ENCODE measurements at regions not wholly inside any gene's neighbourhood (a gene's known extent, or its start where the extent isn't known, plus 50 kb on each side); places are given as distances from the start of the nearest gene placed in this dataset.

DNA sequence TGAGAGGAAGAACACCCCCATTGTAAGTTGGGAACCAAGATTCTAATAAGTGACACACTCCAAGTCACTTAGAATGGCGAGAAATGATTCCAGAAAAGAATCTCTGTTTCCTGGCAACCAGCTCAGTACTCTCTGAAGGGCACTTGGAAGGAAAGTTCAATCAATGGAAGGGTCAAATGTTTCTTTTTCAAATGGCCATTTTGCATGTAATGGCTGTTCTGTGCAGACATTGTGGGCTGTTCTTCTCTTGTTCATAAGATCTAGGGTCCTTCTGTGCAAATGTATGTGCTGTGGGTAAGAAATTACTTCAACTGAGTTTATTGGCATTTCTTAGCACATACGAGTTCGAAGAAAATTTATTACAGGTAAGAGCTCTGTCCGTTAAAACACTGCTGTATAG lies 145.3 kb downstream of the EVX1 start (continued):
- TF ChIP-seq, protein P1, sequence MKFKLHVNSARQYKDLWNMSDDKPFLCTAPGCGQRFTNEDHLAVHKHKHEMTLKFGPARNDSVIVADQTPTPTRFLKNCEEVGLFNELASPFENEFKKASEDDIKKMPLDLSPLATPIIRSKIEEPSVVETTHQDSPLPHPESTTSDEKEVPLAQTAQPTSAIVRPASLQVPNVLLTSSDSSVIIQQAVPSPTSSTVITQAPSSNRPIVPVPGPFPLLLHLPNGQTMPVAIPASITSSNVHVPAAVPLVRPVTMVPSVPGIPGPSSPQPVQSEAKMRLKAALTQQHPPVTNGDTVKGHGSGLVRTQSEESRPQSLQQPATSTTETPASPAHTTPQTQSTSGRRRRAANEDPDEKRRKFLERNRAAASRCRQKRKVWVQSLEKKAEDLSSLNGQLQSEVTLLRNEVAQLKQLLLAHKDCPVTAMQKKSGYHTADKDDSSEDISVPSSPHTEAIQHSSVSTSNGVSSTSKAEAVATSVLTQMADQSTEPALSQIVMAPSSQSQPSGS (CRISPR knock-in tag; IDR thresholded peaks at IDR 0.05; ENCODE audit: borderline replicate concordance, low read depth), result no peak
- no peak for TF ChIP-seq EMX1 (CRISPR knock-in tag; IDR thresholded peaks at IDR 0.05)
- no peak for TF ChIP-seq TCF7 (CRISPR knock-in tag; IDR thresholded peaks at IDR 0.05; ENCODE audit: low read depth)
- no peak for TF ChIP-seq KAT7 (CRISPR knock-in tag; IDR thresholded peaks at IDR 0.05; ENCODE audit: borderline replicate concordance)
- TF ChIP-seq MXD4 (CRISPR knock-in tag; IDR thresholded peaks at IDR 0.05; ENCODE audit: borderline replicate concordance), result no peak
- TF ChIP-seq, protein P2, sequence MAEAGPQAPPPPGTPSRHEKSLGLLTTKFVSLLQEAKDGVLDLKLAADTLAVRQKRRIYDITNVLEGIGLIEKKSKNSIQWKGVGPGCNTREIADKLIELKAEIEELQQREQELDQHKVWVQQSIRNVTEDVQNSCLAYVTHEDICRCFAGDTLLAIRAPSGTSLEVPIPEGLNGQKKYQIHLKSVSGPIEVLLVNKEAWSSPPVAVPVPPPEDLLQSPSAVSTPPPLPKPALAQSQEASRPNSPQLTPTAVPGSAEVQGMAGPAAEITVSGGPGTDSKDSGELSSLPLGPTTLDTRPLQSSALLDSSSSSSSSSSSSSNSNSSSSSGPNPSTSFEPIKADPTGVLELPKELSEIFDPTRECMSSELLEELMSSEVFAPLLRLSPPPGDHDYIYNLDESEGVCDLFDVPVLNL (CRISPR knock-in tag; IDR thresholded peaks at IDR 0.05; ENCODE audit: borderline replicate concordance, low read depth), result no peak
- TF ChIP-seq, protein P3, sequence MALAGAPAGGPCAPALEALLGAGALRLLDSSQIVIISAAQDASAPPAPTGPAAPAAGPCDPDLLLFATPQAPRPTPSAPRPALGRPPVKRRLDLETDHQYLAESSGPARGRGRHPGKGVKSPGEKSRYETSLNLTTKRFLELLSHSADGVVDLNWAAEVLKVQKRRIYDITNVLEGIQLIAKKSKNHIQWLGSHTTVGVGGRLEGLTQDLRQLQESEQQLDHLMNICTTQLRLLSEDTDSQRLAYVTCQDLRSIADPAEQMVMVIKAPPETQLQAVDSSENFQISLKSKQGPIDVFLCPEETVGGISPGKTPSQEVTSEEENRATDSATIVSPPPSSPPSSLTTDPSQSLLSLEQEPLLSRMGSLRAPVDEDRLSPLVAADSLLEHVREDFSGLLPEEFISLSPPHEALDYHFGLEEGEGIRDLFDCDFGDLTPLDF (CRISPR knock-in tag; IDR thresholded peaks at IDR 0.05), result no peak

DNA sequence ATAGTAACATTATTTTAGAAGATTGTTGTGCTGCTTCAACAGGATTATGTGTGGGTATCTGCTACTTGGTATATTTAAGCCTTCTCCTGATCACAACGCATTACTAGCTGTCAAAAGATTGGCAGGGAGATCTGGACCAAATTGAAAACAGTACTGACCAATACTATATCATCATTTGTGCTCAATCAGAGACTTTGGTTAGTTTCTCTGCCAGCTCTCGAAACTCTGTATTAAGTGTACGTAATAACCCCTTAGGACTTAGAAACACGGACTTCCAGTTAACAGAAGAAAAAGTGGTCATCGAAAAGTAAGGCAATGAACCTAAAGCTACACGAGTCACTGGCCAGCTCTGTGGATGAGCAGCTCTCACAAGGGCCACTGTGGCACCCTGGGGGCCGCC lies 146.0 kb downstream of the EVX1 start:
- DNase-seq (ENCODE audit: low spot score) (no peak), ATAC-seq (no peak)
- Mint-ChIP-seq H3K4me3 (no peak overlapping the region), H3K4me1 (0 out of 2 replicates have a peak, but pooled peaks cover 3% of the 10 kb centered on the region), H3K27ac (no peak overlapping the region), H3K36me3 (no peaks in the 10 kb centered on the region), H3K27me3 (ENCODE audit: low read depth) (no peaks in the 10 kb centered on the region), H3K9me3 (no peaks in the 10 kb centered on the region)
- CTCF ChIA-PET, result interaction anchor here (0.5 kb wide), 1 partner anchor 90 kb away, joined by 4 read pairs; no protein-coding TSS in a partner anchor
- POLR2A ChIA-PET, result no interaction called here
- TF ChIP-seq, protein P4, sequence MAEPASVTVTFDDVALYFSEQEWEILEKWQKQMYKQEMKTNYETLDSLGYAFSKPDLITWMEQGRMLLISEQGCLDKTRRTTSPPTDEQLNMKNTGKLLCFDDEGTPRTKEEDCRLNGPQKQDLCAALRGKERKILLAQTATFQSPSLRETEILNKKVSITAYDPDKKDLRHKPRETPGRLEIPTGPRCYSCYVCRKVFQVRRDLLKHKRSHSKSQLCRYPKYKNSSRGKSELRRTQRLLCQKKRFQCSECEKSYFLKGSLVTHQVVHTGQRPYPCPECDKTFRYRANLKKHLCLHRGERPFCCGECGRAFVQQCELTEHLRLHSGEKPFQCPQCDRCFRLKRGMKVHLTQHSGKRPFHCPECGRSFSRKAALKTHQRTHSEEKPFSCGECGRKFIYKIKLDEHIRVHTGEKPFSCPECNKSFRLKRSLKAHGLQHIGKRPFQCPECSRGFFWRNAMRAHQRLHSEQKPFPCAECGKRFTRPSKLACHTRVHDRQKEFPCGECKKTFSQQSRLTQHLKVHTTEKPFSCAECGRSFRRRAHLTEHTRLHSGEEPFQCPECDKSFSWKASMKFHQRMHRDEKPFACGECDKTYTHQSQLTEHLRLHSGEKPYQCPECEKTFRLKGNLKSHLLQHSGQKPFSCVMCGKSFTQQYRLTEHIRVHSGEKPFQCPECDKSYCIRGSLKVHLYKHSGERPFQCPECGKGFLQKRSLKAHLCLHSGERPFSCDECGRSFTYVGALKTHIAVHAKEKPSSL (CRISPR knock-in tag; conservative IDR thresholded peaks at IDR 0.05), result no peak
- TF ChIP-seq, protein P5, sequence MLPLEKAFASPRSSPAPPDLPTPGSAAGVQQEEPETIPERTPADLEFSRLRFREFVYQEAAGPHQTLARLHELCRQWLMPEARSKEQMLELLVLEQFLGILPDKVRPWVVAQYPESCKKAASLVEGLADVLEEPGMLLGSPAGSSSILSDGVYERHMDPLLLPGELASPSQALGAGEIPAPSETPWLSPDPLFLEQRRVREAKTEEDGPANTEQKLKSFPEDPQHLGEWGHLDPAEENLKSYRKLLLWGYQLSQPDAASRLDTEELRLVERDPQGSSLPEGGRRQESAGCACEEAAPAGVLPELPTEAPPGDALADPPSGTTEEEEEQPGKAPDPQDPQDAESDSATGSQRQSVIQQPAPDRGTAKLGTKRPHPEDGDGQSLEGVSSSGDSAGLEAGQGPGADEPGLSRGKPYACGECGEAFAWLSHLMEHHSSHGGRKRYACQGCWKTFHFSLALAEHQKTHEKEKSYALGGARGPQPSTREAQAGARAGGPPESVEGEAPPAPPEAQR (CRISPR knock-in tag; IDR thresholded peaks at IDR 0.05), result no peak

DNA sequence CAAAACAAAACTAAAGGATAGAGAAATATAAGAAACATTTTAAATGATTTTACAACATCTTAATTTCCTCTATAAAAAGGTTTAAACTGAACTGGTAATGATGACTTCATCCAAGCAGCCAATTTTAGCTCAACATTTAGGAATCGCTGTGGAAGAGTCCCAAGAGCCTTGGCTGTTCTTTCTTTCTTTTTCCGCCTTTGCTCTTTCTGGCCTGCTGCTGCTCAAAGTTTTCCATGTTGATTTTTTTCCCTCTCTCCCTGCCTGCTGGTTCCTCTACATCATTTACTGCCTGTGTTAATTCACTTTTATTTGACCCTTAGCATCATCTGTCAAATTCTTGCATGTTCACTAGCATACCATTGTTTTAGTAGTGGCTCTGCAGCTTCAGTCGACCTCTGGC lies 146.9 kb downstream of the EVX1 start:
- no peak for DNase-seq (ENCODE audit: low spot score)
- ChIA-PET CTCF (interaction anchor here (0.5 to 1.4 kb wide), 2 partner anchors 12 to 91 kb away, joined by 3 to 4 read pairs; no protein-coding TSS in a partner anchor), POLR2A (no interaction called here)
- Mint-ChIP-seq H3K4me1 (0 out of 2 replicates have a peak, but pooled peaks cover 3% of the 10 kb centered on the region), H3K27ac (no peak overlapping the region), H3K9me3 (no peaks in the 10 kb centered on the region), H3K36me3 (no peaks in the 10 kb centered on the region), H3K27me3 (ENCODE audit: low read depth) (no peaks in the 10 kb centered on the region; the same call in 1 of the 2 replicates), H3K4me3 (no peak overlapping the region)
- ATAC-seq, result no peak
- TF ChIP-seq TEAD4 (CRISPR knock-in tag; IDR thresholded peaks at IDR 0.05), result no peak
- no peak for TF ChIP-seq ZNF263 (CRISPR knock-in tag; IDR thresholded peaks at IDR 0.05; ENCODE audit: low read depth)

DNA sequence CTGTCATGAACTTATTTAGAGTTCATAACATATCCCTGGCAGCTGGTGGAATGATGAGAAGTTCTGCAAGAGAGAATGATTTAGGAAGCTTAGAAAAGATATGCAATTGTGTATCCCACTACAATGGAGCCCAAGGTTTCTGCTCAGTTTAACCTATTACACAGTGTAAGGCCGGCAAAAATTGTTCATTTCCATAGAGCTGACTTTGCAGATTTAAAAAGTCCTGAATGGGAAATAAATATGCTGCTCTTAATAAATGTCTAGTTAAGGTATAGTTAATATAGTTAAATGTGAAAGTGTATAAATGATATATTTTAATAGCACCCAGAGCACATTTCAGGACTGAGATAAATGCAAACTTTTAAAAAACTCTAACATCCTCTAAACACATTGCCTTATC lies 149.9 kb downstream of the EVX1 start:
- ChIA-PET POLR2A (interaction anchor here (0.8 kb wide), 1 partner anchor 15 kb away, joined by 3 read pairs; no protein-coding TSS in a partner anchor), CTCF (interaction anchor here (1.5 to 1.6 kb wide), 2 partner anchors 15 to 213 kb away, joined by 3 to 4 read pairs; no protein-coding TSS in a partner anchor)
- ATAC-seq (no peak), DNase-seq (ENCODE audit: low spot score) (no peak)
- Mint-ChIP-seq H3K27me3 (ENCODE audit: low read depth) (no peaks in the 10 kb centered on the region; the same call in 1 of the 2 replicates), H3K4me3 (no peak overlapping the region), H3K27ac (no peak overlapping the region), H3K9me3 (no peaks in the 10 kb centered on the region), H3K36me3 (no peaks in the 10 kb centered on the region), H3K4me1 (0 out of 2 replicates have a peak, but pooled peaks cover 3% of the 10 kb centered on the region)
- TF ChIP-seq SMAD3 (CRISPR knock-in tag; IDR thresholded peaks at IDR 0.05; ENCODE audit: borderline replicate concordance) (no peak), FOXJ3 (CRISPR knock-in tag; IDR thresholded peaks at IDR 0.05; ENCODE audit: borderline replicate concordance) (no peak), ZBTB21 (CRISPR knock-in tag; IDR thresholded peaks at IDR 0.05; ENCODE audit: borderline replicate concordance) (no peak)
- TF ChIP-seq, protein P6, sequence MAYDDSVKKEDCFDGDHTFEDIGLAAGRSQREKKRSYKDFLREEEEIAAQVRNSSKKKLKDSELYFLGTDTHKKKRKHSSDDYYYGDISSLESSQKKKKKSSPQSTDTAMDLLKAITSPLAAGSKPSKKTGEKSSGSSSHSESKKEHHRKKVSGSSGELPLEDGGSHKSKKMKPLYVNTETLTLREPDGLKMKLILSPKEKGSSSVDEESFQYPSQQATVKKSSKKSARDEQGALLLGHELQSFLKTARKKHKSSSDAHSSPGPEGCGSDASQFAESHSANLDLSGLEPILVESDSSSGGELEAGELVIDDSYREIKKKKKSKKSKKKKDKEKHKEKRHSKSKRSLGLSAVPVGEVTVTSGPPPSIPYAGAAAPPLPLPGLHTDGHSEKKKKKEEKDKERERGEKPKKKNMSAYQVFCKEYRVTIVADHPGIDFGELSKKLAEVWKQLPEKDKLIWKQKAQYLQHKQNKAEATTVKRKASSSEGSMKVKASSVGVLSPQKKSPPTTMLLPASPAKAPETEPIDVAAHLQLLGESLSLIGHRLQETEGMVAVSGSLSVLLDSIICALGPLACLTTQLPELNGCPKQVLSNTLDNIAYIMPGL (CRISPR knock-in tag; IDR thresholded peaks at IDR 0.05), result no peak
- TF ChIP-seq, protein P7, sequence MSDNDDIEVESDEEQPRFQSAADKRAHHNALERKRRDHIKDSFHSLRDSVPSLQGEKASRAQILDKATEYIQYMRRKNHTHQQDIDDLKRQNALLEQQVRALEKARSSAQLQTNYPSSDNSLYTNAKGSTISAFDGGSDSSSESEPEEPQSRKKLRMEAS (CRISPR knock-in tag; IDR thresholded peaks at IDR 0.05), result no peak

Measured in WTC11 (cell line).